ENCODE measurements at regions not wholly inside any gene's neighbourhood (a gene's known extent, or its start where the extent isn't known, plus 50 kb on each side); places are given as distances from the start of the nearest gene placed in this dataset.

DNA sequence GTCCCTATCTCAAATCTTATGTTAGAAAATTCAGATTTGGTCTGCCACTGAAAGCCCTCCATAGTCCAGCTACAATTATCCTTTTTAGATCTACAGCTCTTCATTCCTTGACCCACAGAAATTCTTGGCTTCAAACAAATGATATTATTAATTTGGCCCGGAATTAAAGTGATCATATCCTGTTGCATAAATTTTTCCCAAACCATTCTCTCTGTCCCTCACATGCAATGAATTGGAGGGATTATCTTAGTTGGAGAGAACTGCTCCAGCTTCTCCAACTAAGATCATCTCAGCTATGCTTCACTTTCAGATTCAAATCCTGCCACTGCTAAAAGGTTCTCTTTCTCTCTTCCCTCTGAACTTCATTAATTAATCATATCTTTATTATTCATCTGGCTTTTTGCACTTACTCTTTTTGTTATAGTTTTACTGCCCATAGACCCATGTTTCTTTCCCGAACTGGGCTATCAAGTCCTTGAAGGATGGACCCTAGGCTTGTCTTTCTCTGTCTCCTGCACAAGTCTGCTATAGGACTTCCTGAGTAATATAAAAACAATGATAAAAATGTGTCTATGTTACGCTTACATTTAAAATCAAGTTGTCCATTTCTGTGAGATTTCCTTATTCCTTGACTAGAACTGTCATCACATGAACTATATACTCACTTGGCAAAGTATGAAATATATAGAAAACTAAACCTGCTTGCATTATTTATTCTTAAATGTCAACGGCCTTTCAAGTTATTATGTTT, 493.9 kb upstream of the MARCKS start:
- Histone ChIP-seq H3K27ac (peak overlapping the region in 1 of 10 donors; percentile 1), H3K4me1 (peaks cover 0 to 40% (median 12%) of the 10 kb centered on the region in 9 donors), H3K4me3 (no peak overlapping the region), H3K36me3 (no peaks in the 10 kb centered on the region), H3K9me3 (no peaks in the 10 kb centered on the region), H3K27me3 (no peaks in the 10 kb centered on the region)
- DNase-seq (no peak), ATAC-seq (no peak)
- TF ChIP-seq, protein P1, sequence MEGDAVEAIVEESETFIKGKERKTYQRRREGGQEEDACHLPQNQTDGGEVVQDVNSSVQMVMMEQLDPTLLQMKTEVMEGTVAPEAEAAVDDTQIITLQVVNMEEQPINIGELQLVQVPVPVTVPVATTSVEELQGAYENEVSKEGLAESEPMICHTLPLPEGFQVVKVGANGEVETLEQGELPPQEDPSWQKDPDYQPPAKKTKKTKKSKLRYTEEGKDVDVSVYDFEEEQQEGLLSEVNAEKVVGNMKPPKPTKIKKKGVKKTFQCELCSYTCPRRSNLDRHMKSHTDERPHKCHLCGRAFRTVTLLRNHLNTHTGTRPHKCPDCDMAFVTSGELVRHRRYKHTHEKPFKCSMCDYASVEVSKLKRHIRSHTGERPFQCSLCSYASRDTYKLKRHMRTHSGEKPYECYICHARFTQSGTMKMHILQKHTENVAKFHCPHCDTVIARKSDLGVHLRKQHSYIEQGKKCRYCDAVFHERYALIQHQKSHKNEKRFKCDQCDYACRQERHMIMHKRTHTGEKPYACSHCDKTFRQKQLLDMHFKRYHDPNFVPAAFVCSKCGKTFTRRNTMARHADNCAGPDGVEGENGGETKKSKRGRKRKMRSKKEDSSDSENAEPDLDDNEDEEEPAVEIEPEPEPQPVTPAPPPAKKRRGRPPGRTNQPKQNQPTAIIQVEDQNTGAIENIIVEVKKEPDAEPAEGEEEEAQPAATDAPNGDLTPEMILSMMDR (IDR thresholded peaks at IDR 0.05): no peak
- 77 to 83% methylated on average over 4 of the region's 4 CpGs for WGBS, 2 donors
- intact Hi-C loops (cut with DNase I): loop anchor here in 1 of 10 donors (5.0 kb wide), 1 partner anchor 494 kb away; the partner anchor contains the start of gene MARCKS

DNA sequence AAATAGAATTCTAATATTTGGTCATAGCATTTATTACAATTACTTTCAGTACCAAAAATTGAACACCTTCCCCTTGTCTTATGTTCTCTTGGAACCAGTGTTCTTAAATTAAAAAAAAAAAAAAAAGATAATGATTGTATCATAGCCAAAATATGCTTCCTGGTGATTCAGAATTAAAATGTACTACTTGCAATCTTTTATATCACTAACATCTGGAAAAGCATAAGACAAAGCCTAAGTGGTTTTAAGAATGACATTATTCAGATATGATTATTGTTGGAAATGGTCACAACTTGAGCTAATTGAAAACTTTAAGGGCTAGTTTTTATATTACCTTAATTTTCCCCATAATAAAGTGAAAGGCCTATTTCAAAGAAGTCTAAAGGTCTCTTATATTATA, 493.3 kb upstream of the MARCKS start:
- Histone ChIP-seq H3K36me3 (no peaks in the 10 kb centered on the region), H3K9me3 (no peaks in the 10 kb centered on the region), H3K4me1 (peaks cover 0 to 39% (median 12%) of the 10 kb centered on the region in 9 donors), H3K27me3 (no peaks in the 10 kb centered on the region), H3K4me3 (no peak overlapping the region), H3K27ac (no peak overlapping the region)
- ATAC-seq: peak in 1 of 8 donors; percentile 34
- intact Hi-C loops (cut with DNase I): loop anchor here in 1 of 10 donors (5.0 kb wide), 1 partner anchor 493 kb away; the partner anchor contains the start of gene MARCKS
- TF ChIP-seq, protein P1 (IDR thresholded peaks at IDR 0.05): no peak
- DNase-seq: no peak

DNA sequence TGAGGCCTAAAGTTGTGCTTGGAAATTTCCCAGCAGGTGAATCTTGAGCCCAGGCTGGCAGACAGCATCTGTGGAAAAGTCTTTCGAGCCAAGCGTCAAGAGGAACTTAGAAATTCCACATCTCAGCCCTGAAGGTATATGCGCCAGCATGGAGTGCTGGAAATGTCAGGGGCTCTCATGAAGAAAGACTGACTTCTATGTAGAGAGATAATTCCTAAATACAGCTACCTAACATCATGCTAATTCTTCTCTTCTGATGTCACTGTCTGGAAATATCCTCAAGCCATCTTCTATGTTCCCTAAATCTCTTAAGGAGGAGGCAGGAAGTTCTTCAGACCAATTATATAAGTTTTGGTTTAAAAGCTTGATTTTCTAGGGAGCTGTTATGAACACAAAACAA, 492.4 kb upstream of the MARCKS start:
- H3K36me3 ChIP-seq: no peaks in the 10 kb centered on the region
- ATAC-seq (peak in 1 of 8 donors; percentile 58), DNase-seq (no peak)
- TF ChIP-seq, protein P1 (IDR thresholded peaks at IDR 0.05): no peak
- H3K27ac ChIP-seq: peak overlapping the region in 3 of 10 donors; percentile 16 to 36 (median 20)
- H3K4me3 ChIP-seq: no peak overlapping the region
- H3K27me3 ChIP-seq: no peaks in the 10 kb centered on the region
- peaks cover 0 to 30% (median 8%) of the 10 kb centered on the region in 9 donors for H3K4me1 ChIP-seq
- intact Hi-C loops (cut with DNase I): loop anchor here in 1 of 10 donors (5.0 kb wide), 1 partner anchor 493 kb away; the partner anchor contains the start of gene MARCKS
- WGBS, 2 donors: 95 to 98% methylated on average over 3 of the region's 3 CpGs
- no peaks in the 10 kb centered on the region for H3K9me3 ChIP-seq

DNA sequence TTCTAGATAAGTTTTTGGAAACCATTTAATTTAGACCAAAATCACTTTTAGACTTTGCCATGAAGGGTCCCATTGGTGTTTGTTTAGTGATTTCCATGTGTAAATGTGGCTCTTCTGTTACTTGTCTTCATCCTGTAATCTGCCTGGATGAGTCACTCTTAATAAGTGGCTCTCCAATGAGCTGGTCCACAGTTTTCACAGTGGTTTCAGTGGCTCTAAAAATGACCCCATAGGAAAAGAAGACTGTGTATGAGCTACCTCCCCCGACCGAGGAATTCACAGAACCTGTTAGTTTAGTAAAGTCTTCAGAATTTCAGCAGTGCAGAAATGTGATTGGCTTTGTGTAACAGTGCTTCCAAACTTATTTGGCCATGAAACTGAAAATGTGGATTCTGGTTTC, 492.0 kb upstream of the MARCKS start:
- DNase-seq: no peak
- no peak overlapping the region for H3K4me3 ChIP-seq
- H3K36me3 ChIP-seq: no peaks in the 10 kb centered on the region
- peak overlapping the region in 2 of 10 donors; percentile 20 to 36 for H3K27ac ChIP-seq
- ATAC-seq: peak in 1 of 8 donors; percentile 70
- intact Hi-C loops (cut with DNase I): no loop called here
- peaks cover 0 to 26% (median 4%) of the 10 kb centered on the region in 9 donors for H3K4me1 ChIP-seq
- no peaks in the 10 kb centered on the region for H3K9me3 ChIP-seq
- TF ChIP-seq, protein P1 (IDR thresholded peaks at IDR 0.05): no peak
- 87 to 94% methylated on average over 2 of the region's 2 CpGs for WGBS, 2 donors
- H3K27me3 ChIP-seq: no peaks in the 10 kb centered on the region
